Heart left ventricle (tissue), 16 donors: ENCODE measurements at regions not wholly inside any gene's neighbourhood (a gene's known extent, or its start where the extent isn't known, plus 50 kb on each side); places are given as distances from the start of the nearest gene placed in this dataset.

Experiments
- ATAC-seq, 4 donors: fragments of 200-7000 bp; cut with Tn5 transposase; one replicate each; pipeline ENCODE4 v1.9.1; 2020 to 2022; ENCODE audit warnings: moderate library complexity in 4 of 4, mild to moderate bottlenecking in 3 of 4, moderate number of reproducible peaks in 1 of 4
- DNase-seq, 5 donors: peaks; one replicate each; pipeline ENCODE4 v3.0.0-alpha.2; 2020
- H3K27ac ChIP-seq, 12 donors: fragments of 200-600 bp; sonication (generic) in 4 of 12; one replicate each; pipeline versions ENCODE4 v1.5.0 to v1.8.0; 2016 to 2022; ENCODE audit warnings: mild to moderate bottlenecking in 2 of 12
- H3K27me3 ChIP-seq, 9 donors: fragments of 200-600 bp; sonication (generic) in 2 of 9; one replicate each; pipeline versions ENCODE4 v1.5.1 to v1.8.0; 2016 to 2022; ENCODE audit warnings: mild to moderate bottlenecking in 3 of 9
- H3K36me3 ChIP-seq, 9 donors: fragments of 200-600 bp; sonication (generic) in 2 of 9; one replicate each; pipeline versions ENCODE4 v1.5.0 to v1.8.0; 2018 to 2022; ENCODE audit warnings: mild to moderate bottlenecking in 2 of 9
- H3K4me1 ChIP-seq, 12 donors: fragments of 200-600 bp; sonication (generic) in 4 of 12; one replicate each; pipeline versions ENCODE4 v1.5.0 to v1.8.0; 2016 to 2022; ENCODE audit warnings: mild to moderate bottlenecking in 3 of 12
- H3K4me3 ChIP-seq, 12 donors: fragments of 200-600 bp; sonication (generic) in 4 of 12; one replicate each; pipeline versions ENCODE4 v1.5.0 to v1.8.0; 2017 to 2022; ENCODE audit warnings: mild to moderate bottlenecking in 9 of 12, moderate library complexity in 4 of 12
- H3K9me3 ChIP-seq, 12 donors: fragments of 200-600 bp; sonication (generic) in 4 of 12; one replicate each; pipeline versions ENCODE4 v1.5.0 to v1.8.0; 2016 to 2022; ENCODE audit warnings: mild to moderate bottlenecking in 1 of 12
- POLR2A ChIP-seq, 2 donors: fragments of 450-650 bp; IDR thresholded peaks; one replicate each; pipeline ENCODE4 v1.6.1; 2017; ENCODE audit warnings: antibody characterized with exemption in 2 of 2, mild to moderate bottlenecking in 2 of 2, moderate library complexity in 2 of 2
- WGBS, 4 donors: extraction: QIAGEN DNeasy Blood & Tissue Kit in 2 of 4; methylation state at CpG; one replicate each; pipeline versions ENCODE4 v1.1.5 to v1.1.7; 2013 to 2018; 5-methylcytosine and 5-hydroxymethylcytosine counted together
- intact Hi-C, 10 donors: fragments of 100-400 bp; cut with DNase I; formaldehyde crosslinking; loops; one replicate each; pipeline versions ENCODE4 v1.11.1 to v1.14.2; 2022
- TF ChIP-seq, protein P1 (sequence below), 12 donors: fragments of 200-600 bp; sonication (generic) in 4 of 12; IDR thresholded peaks; one replicate each; pipeline versions ENCODE4 v1.5.0 to v1.8.0; 2018 to 2022; ENCODE audit warnings: antibody characterized with exemption in 12 of 12, mild to moderate bottlenecking in 5 of 12
- donor health status: ischemic (EF 13 %, LVEDD 7.1; RV severe dilation, severe dysfunction).
- donor health status: healthy with polysubstance abuse.
- donor health status: DM: no; HTN: yes; CAD: no.
- donor health status: DM: no; HTN: no; CAD: no.
- donor health status: ischemic (EF 25% LVEDD 6.9; RV normal size, moderate dysfunction).
- donor health status: ischemic (EF 25% LVEDD 5.7; RV mildly dilated, moderate dysfunction).
- donor health status: healthy.
- donor health status: DM: yes; HTN: yes; CAD: no.
- donor health status: ischemic (EF 35%, LVEDD 5.7; RV mildly dilated, moderate dysfunction).
- donor health status: nonischemic (EF 11% LVEDD 7.7; RV severe dilation, severe dysfunction).
- donor health status: DM: yes; HTN: yes; CAD: no.
- donor health status: PGD.
- donor health status: ischemic (EF 29% LVEDD 5.4; RV normal size, mild dysfunction).
- donor health status: nonischemic (EF 23%, LVEDD 6.1; RV moderate dilation, normal function).

DNA sequence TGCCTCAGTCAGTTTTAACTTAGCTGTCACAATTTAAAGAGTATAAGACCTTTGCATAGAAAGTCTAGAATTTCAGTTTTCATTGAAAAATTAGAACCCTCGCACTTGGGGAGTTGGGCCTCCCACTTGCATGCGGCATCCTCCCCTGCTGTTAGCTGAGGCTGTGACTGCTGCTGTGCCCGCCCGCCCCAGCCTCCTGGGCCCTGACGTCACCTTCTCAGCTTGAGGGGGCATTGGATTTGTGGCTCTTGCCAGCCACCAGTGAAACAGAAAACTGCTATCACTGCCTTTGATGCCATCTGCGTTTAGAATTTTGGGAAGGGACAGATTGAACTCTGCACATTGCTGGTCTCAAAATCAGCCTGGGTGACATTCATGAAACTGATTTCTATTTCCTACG is 108.7 kb downstream of the CTTN start:
- Histone ChIP-seq H3K27me3 (no peaks in the 10 kb centered on the region), H3K27ac (no peak overlapping the region), H3K4me3 (no peak overlapping the region), H3K4me1 (no peaks in the 10 kb centered on the region), H3K9me3 (peaks cover 0 to 8% (median 3%) of the 10 kb centered on the region in 12 donors), H3K36me3 (no peaks in the 10 kb centered on the region)
- TF ChIP-seq, protein P1, sequence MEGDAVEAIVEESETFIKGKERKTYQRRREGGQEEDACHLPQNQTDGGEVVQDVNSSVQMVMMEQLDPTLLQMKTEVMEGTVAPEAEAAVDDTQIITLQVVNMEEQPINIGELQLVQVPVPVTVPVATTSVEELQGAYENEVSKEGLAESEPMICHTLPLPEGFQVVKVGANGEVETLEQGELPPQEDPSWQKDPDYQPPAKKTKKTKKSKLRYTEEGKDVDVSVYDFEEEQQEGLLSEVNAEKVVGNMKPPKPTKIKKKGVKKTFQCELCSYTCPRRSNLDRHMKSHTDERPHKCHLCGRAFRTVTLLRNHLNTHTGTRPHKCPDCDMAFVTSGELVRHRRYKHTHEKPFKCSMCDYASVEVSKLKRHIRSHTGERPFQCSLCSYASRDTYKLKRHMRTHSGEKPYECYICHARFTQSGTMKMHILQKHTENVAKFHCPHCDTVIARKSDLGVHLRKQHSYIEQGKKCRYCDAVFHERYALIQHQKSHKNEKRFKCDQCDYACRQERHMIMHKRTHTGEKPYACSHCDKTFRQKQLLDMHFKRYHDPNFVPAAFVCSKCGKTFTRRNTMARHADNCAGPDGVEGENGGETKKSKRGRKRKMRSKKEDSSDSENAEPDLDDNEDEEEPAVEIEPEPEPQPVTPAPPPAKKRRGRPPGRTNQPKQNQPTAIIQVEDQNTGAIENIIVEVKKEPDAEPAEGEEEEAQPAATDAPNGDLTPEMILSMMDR (IDR thresholded peaks at IDR 0.05): no peak
- TF ChIP-seq POLR2A (IDR thresholded peaks at IDR 0.05): no peak
- intact Hi-C loops: no loop called here
- WGBS, 4 donors: 83 to 92% (median 89%) methylated on average over 7 of the region's 7 CpGs
- DNase-seq (peak in 2 of 5 donors; percentile 13 to 47), ATAC-seq (no peak)

DNA sequence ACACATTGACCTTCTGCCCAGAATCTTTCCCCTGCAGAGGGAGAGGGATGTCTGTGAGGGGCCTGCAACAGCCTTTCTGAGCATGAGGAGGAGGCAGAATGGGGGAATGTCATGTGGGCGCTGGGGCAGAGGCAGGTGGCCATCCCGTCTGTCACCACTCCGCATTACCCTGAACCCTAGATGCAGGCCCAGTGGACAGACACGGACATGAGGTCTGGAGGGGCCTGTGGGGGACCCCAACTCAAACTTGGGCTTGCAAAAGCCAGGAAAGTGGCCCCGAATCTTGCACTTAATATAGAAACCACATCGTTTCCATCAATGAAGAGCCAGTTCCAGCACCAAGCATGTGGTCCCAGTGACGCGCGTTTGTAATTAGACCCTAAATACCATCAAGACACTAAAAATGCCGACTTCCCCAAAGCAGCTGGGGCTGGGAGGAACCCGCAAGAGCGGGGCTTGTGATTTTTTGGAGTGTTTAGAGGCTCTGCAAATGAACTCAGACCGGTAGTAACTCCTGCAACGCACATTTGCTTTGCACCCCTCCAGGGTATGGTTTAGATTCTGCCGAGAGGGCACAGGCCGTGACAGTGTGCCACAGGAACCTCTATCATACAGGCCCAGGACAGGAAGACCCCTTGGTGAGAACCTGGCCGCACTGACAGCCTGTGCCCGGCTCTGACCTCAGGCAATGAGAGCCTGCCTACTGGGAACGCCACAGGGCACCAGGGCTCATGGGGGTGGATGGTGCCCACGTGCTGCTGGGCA is 109.3 kb downstream of the CTTN start:
- no peak for ATAC-seq
- Histone ChIP-seq H3K4me3 (no peak overlapping the region), H3K36me3 (no peaks in the 10 kb centered on the region), H3K27me3 (no peaks in the 10 kb centered on the region), H3K27ac (no peak overlapping the region), H3K9me3 (peaks cover 0 to 14% (median 9%) of the 10 kb centered on the region in 12 donors), H3K4me1 (no peaks in the 10 kb centered on the region)
- intact Hi-C loops: no loop called here
- 87 to 90% (median 87%) methylated on average over 18 to 20 of the region's 20 CpGs for WGBS, 4 donors
- DNase-seq: peak in 2 of 5 donors; percentile 6 to 15
- TF ChIP-seq POLR2A (IDR thresholded peaks at IDR 0.05): no peak
- TF ChIP-seq, protein P1 (IDR thresholded peaks at IDR 0.05): no peak

DNA sequence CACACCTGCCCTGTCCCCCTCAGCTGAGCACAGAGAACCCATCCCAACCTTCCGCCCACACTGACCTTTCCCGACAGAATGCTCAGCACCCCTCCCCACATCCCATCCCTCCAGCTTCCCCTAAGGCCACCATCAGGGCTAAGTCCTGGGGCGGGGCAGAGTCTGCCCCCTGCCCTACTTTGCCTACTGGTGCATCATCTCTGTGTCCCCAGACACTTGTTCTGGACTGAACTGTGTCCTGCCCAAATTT is 109.8 kb downstream of the CTTN start:
- H3K4me3 ChIP-seq: no peak overlapping the region
- peak in 2 of 5 donors; percentile 1 to 33 for DNase-seq
- H3K27me3 ChIP-seq: no peaks in the 10 kb centered on the region
- no peak overlapping the region for H3K27ac ChIP-seq
- ATAC-seq: no peak
- TF ChIP-seq POLR2A (IDR thresholded peaks at IDR 0.05): no peak
- TF ChIP-seq, protein P1 (IDR thresholded peaks at IDR 0.05): no peak
- peaks cover 0 to 20% (median 13%) of the 10 kb centered on the region in 12 donors for H3K9me3 ChIP-seq
- intact Hi-C loops: no loop called here
- no peaks in the 10 kb centered on the region for H3K4me1 ChIP-seq
- 92 to 95% (median 93%) methylated on average over 3 of the region's 3 CpGs for WGBS, 4 donors
- no peaks in the 10 kb centered on the region for H3K36me3 ChIP-seq

DNA sequence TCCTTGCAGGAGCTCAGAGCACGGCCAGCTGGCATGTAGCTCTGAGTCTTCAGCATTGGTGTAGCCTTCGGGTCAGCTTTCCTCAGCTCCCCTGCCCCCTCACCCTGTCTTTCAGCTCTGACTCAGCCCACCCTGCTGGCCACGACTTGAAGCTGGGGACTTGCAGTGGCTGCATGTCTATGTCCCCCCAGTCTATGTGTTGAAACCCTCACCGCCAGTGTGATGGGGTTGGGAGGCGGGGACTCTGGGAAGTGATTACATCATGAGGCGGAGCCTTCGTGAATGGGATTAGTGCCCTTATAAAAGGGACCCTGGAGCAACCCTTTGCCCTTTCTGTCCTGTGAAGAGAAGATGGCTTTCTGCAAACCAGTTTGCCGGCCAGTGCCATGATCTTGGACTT is 111.1 kb downstream of the CTTN start:
- H3K4me3 ChIP-seq: no peak overlapping the region
- no peak for ATAC-seq
- H3K27ac ChIP-seq: no peak overlapping the region
- peaks cover 0 to 31% (median 19%) of the 10 kb centered on the region in 12 donors for H3K9me3 ChIP-seq
- H3K4me1 ChIP-seq: no peaks in the 10 kb centered on the region
- TF ChIP-seq, protein P1 (IDR thresholded peaks at IDR 0.05): no peak
- no peak for TF ChIP-seq POLR2A (IDR thresholded peaks at IDR 0.05)
- peak in 2 of 5 donors; percentile 9 to 31 for DNase-seq
- WGBS, 4 donors: 67 to 75% (median 72%) methylated on average over 6 to 8 of the region's 8 CpGs
- H3K36me3 ChIP-seq: no peaks in the 10 kb centered on the region
- no peaks in the 10 kb centered on the region for H3K27me3 ChIP-seq
- intact Hi-C loops: no loop called here
